ENCODE measurements at regions not wholly inside any gene's neighbourhood (a gene's known extent, or its start where the extent isn't known, plus 50 kb on each side); places are given as distances from the start of the nearest gene placed in this dataset.

DNA sequence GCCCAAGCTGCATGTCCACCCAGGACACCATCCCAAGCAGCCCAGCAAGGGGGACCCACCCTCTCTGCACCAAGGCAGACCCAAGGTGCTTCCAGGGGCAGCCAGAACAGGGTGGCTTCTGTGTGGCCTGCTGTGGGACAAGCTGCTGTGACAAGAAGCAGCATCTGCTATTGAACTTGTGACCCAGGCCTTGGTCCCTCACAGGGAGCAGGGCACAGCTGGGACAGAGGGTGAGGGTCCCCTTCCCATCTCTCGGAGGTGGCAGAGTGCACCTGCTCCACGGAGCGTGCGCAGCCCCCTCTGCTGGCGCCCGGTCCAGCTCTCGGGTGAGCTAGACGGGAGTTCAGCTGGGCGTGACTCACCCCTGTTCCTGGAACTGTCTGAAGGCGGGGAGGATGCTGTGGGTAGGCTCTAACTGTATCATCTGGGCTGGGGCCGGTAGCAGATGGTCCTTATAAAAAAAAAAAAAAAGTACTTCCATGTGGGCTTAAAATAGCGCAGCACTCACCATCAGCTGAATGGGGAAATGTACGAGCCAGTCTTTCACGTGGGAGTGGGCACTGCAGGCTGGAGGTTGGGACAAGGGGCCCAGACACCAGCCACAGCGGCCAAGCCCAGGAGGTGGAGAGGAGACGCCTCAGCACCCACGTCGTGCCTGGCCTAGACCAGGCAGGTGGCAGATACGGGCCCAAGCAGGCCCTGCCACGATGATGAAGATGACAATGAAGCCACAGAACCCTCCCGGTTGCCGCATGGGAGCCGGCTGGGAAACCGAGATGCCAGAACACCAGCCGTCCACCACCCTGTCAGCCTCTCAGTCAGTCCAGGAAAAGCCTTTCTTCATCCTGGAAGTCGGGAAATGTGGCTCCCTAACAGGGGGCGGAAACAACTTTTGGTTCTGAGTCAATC lies 136.8 kb upstream of the ID2 start (continued):
- TF ChIP-seq DEAF1 (CRISPR knock-in tag; IDR thresholded peaks at IDR 0.05) = peak; percentile 47; the same call in 1 of the 2 replicates
- peak; percentile 74 for TF ChIP-seq HNRNPLL (IDR thresholded peaks at IDR 0.05; ENCODE audit: low read depth, low read length, poor library complexity, severe bottlenecking)
- peak; percentile 57; the same call in 1 of the 2 replicates for TF ChIP-seq ATF7 (IDR thresholded peaks at IDR 0.05)
- TF ChIP-seq HNRNPUL1 (IDR thresholded peaks at IDR 0.05; ENCODE audit: low read length) = no peak
- TF ChIP-seq CTBP1 (IDR thresholded peaks at IDR 0.05; ENCODE audit: borderline replicate concordance) = peak; percentile 97
- TF ChIP-seq VEZF1 (CRISPR knock-in tag; IDR thresholded peaks at IDR 0.05) = peak; percentile 80
- TF ChIP-seq HDAC1 (IDR thresholded peaks at IDR 0.05) = 0 out of 4 replicates have a peak, but pooled peaks of 1 of the 2 experiments have one; percentile 48
- peak; percentile 79 for TF ChIP-seq CBFA2T3 (IDR thresholded peaks at IDR 0.05)
- TF ChIP-seq CREB1 (IDR thresholded peaks at IDR 0.05) = no peak
- peak; percentile 21; the same call in 1 of the 2 replicates for TF ChIP-seq CREB1 (CRISPR knock-in tag; IDR thresholded peaks at IDR 0.05)
- no peak for TF ChIP-seq SMARCB1 (IDR thresholded peaks at IDR 0.05; ENCODE audit: insufficient read length, low read depth)
- peak; percentile 90 for TF ChIP-seq STAT5A (IDR thresholded peaks at IDR 0.05; ENCODE audit: borderline replicate concordance, low read length)
- TF ChIP-seq SMARCA4 (IDR thresholded peaks at IDR 0.05) = peak; percentile 75
- TF ChIP-seq CREM (IDR thresholded peaks at IDR 0.05; ENCODE audit: low read depth) = peak; percentile 42; the same call in 1 of the 2 replicates
- 0 out of 2 replicates have a peak, but pooled peaks have one; percentile 11 for TF ChIP-seq GABPA (tag; conservative IDR thresholded peaks at IDR 0.05; ENCODE audit: low read depth)
- TF ChIP-seq RBM39 (optimal IDR thresholded peaks at IDR 0.05; ENCODE audit: low read depth, low read length) = no peak
- peak; percentile 88 to 90 for TF ChIP-seq NRF1 (conservative IDR thresholded peaks at IDR 0.05 in 1 of 2, IDR thresholded peaks at IDR 0.05 in 1 of 2)
- TF ChIP-seq MEF2D (tag; conservative IDR thresholded peaks at IDR 0.05; ENCODE audit: low read depth) = peak; percentile 67
- TF ChIP-seq EP300 (IDR thresholded peaks at IDR 0.05; ENCODE audit: low read length) = peak; percentile 54; the same call in 1 of the 2 replicates
- TF ChIP-seq, protein P1, sequence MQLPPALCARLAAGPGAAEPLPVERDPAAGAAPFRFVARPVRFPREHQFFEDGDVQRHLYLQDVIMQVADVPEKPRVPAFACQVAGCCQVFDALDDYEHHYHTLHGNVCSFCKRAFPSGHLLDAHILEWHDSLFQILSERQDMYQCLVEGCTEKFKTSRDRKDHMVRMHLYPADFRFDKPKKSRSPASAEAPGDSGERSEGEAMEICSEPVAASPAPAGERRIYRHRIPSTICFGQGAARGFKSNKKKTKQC (CRISPR knock-in tag; IDR thresholded peaks at IDR 0.05) = peak; percentile 58; the same call in 1 of the 2 replicates
- TF ChIP-seq THRAP3 (IDR thresholded peaks at IDR 0.05; ENCODE audit: borderline replicate concordance) = no peak
- TF ChIP-seq TRIM28 (IDR thresholded peaks at IDR 0.05) = no peak
- peak; percentile 74 for TF ChIP-seq TAF9B (IDR thresholded peaks at IDR 0.05; ENCODE audit: partially characterized antibody)
- peak; percentile 69 for TF ChIP-seq GABPB1 (CRISPR knock-in tag; IDR thresholded peaks at IDR 0.05)
- no peak for TF ChIP-seq TGIF2 (CRISPR knock-in tag; IDR thresholded peaks at IDR 0.05)

Measured in K562 (cell line).